ENCODE measurements at regions not wholly inside any gene's neighbourhood (a gene's known extent, or its start where the extent isn't known, plus 50 kb on each side); places are given as distances from the start of the nearest gene placed in this dataset.

DNA sequence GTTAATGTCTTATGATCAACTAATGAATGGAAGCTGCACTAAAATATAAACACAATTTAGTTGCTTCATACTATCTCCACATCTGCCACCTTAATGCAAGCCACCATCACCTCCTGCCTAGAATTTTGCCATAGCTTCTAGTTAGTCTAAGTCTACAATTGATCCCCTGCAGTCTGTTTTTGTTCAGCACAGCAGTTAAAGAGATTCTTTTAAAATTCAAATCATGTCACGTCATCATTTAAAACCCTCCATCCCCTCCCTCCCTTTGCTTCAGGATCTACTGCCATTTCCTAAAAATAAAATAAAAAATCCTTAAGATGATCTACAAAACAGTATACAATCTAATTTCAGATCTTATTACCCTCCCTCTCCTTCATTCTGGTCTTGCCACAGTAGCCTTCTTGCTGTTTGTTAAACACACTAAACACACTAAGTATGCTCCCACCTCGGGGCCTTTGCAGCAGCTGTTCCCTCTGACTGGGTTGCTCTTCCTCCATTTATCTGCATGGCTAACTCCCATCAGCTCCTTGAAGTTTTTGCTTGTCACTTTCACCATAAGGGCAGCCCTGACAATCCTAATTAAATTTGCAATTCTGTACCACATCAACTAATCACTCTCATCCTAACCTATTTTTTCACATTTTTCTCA is 97.0 kb upstream of the FOXP2 start:
- Histone ChIP-seq H3K4me1 (no peaks in the 10 kb centered on the region), H3K4me3 (no peak overlapping the region)
- 42 to 46% methylated on average over 2 of the region's 2 CpGs for whole genome bisulfite sequencing, 2 donors

DNA sequence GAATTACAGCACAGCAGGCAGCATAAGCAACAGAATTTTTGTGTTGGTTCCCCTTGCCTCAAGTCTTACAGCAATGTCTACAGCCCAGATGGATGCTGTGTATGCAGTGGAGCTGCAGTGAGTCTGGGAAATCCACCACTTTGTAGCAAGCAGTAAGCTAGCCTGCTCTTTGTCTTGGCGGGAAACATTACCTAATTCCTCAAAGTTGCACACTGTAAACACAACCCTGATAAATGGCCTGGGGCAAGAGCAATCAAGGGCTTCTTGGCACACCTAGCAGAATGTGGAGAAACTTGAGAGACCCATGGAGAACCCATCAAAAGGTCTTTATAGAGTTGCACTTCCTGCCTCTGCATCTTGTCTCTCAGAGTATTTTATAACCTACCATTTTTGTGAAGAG is 102.0 kb upstream of the FOXP2 start:
- intact Hi-C loops (cut with DNase I): no loop called here
- no peak for TF ChIP-seq POLR2A (IDR thresholded peaks at IDR 0.05)
- TF ChIP-seq, protein P1, sequence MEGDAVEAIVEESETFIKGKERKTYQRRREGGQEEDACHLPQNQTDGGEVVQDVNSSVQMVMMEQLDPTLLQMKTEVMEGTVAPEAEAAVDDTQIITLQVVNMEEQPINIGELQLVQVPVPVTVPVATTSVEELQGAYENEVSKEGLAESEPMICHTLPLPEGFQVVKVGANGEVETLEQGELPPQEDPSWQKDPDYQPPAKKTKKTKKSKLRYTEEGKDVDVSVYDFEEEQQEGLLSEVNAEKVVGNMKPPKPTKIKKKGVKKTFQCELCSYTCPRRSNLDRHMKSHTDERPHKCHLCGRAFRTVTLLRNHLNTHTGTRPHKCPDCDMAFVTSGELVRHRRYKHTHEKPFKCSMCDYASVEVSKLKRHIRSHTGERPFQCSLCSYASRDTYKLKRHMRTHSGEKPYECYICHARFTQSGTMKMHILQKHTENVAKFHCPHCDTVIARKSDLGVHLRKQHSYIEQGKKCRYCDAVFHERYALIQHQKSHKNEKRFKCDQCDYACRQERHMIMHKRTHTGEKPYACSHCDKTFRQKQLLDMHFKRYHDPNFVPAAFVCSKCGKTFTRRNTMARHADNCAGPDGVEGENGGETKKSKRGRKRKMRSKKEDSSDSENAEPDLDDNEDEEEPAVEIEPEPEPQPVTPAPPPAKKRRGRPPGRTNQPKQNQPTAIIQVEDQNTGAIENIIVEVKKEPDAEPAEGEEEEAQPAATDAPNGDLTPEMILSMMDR (IDR thresholded peaks at IDR 0.05): no peak
- WGBS, 2 donors: 86 to 89% methylated on average over 1 of the region's 1 CpG

More for the DNA sequence above, 97.0 kb upstream of the FOXP2 start:
- Histone ChIP-seq H3K9me3 (no peaks in the 10 kb centered on the region), H3K27ac (no peak overlapping the region), H3K36me3 (no peaks in the 10 kb centered on the region), H3K27me3 (no peaks in the 10 kb centered on the region)
- no peak for DNase-seq
- no peak for TF ChIP-seq POLR2A (IDR thresholded peaks at IDR 0.05)
- TF ChIP-seq, protein P1 (IDR thresholded peaks at IDR 0.05): no peak
- intact Hi-C loops (cut with DNase I): no loop called here

GRCh38 chr7:114310345-114311110 is 104.1 kb upstream of the FOXP2 start:
- intact Hi-C loops (cut with DNase I): no loop called here
- Histone ChIP-seq H3K27ac (no peak overlapping the region), H3K36me3 (no peaks in the 10 kb centered on the region), H3K4me1 (no peaks in the 10 kb centered on the region), H3K27me3 (no peaks in the 10 kb centered on the region), H3K9me3 (no peaks in the 10 kb centered on the region), H3K4me3 (no peak overlapping the region)
- no peak for DNase-seq
- WGBS, 2 donors: 96% methylated on average over 6 of the region's 6 CpGs
- TF ChIP-seq, protein P1 (IDR thresholded peaks at IDR 0.05): no peak
- no peak for TF ChIP-seq POLR2A (IDR thresholded peaks at IDR 0.05)

More for the DNA sequence above, 102.0 kb upstream of the FOXP2 start:
- Histone ChIP-seq H3K4me3 (no peak overlapping the region), H3K27ac (no peak overlapping the region), H3K36me3 (no peaks in the 10 kb centered on the region), H3K9me3 (no peaks in the 10 kb centered on the region), H3K4me1 (no peaks in the 10 kb centered on the region), H3K27me3 (no peaks in the 10 kb centered on the region)
- DNase-seq: no peak

DNA sequence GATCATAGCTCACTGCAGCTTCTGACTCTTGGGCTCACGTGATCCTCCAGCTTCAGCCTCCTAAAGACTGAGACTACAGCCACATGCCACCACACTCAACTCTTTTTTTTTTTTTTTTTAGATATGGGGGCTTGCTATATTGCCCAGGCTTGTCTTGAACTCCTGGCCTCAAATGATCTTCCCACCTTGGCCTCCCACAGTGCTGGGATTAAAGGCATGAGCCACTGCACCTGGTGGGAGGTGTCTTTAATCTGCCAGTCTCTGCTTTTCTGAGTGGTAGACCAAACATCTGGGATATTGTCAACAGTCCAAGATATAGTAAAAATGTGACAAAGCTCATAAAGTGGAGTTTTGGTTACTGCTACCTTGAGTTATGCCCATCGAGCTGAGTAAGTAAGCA is 104.9 kb upstream of the FOXP2 start:
- intact Hi-C loops (cut with DNase I): no loop called here

GRCh38 chr7:114303301-114303700 is 111.3 kb upstream of the FOXP2 start:
- Histone ChIP-seq H3K27me3 (no peaks in the 10 kb centered on the region), H3K36me3 (no peaks in the 10 kb centered on the region), H3K9me3 (no peaks in the 10 kb centered on the region), H3K4me3 (no peak overlapping the region), H3K4me1 (no peaks in the 10 kb centered on the region), H3K27ac (no peak overlapping the region)
- no peak for TF ChIP-seq POLR2A (IDR thresholded peaks at IDR 0.05)
- TF ChIP-seq, protein P1 (IDR thresholded peaks at IDR 0.05): no peak
- intact Hi-C loops (cut with DNase I): no loop called here
- no peak for DNase-seq

More for the DNA sequence above, 104.9 kb upstream of the FOXP2 start:
- Histone ChIP-seq H3K27me3 (no peaks in the 10 kb centered on the region), H3K4me1 (no peaks in the 10 kb centered on the region), H3K36me3 (no peaks in the 10 kb centered on the region), H3K4me3 (no peak overlapping the region), H3K9me3 (no peaks in the 10 kb centered on the region), H3K27ac (no peak overlapping the region)
- no peak for DNase-seq
- 86 to 88% methylated on average over 2 of the region's 2 CpGs for WGBS, 2 donors
- TF ChIP-seq POLR2A (IDR thresholded peaks at IDR 0.05): no peak
- TF ChIP-seq, protein P1 (IDR thresholded peaks at IDR 0.05): no peak

Measured in esophagus squamous epithelium (tissue), 5 donors.